BE2C (cell line): ENCODE measurements at regions not wholly inside any gene's neighbourhood (a gene's known extent, or its start where the extent isn't known, plus 50 kb on each side); places are given as distances from the start of the nearest gene placed in this dataset.

Experiments used
- DNase-seq: peaks from one replicate; pipeline ENCODE4 v3.0.0-alpha.2; 2020
- H3K27me3 ChIP-seq: fragments of 250-450 bp; sonication (Bioruptor Pico); 2 replicates; pipeline ENCODE4 v1.5.1; 2020; ENCODE audit warnings: mild to moderate bottlenecking
- H3K36me3 ChIP-seq: fragments of 250-450 bp; sonication (Bioruptor Pico); 2 replicates; pipeline ENCODE4 v1.5.1; 2020; ENCODE audit warnings: mild to moderate bottlenecking
- H3K4me1 ChIP-seq: fragments of 250-450 bp; sonication (Bioruptor Pico); 2 replicates; pipeline ENCODE4 v1.5.1; 2020
- H3K4me3 ChIP-seq: 2 replicates; pipeline ENCODE4 v1.5.1; 2011; ENCODE audit warnings: low read depth, low read length
- H3K9me3 ChIP-seq: fragments of 250-450 bp; sonication (Bioruptor Pico); 2 replicates; pipeline ENCODE4 v1.5.1; 2020
- TF ChIP-seq, protein P1 (sequence below): IDR thresholded peaks from 2 replicates; pipeline ENCODE4 v1.5.1; 2012; ENCODE audit warnings: mild to moderate bottlenecking, low read depth, low read length

DNA sequence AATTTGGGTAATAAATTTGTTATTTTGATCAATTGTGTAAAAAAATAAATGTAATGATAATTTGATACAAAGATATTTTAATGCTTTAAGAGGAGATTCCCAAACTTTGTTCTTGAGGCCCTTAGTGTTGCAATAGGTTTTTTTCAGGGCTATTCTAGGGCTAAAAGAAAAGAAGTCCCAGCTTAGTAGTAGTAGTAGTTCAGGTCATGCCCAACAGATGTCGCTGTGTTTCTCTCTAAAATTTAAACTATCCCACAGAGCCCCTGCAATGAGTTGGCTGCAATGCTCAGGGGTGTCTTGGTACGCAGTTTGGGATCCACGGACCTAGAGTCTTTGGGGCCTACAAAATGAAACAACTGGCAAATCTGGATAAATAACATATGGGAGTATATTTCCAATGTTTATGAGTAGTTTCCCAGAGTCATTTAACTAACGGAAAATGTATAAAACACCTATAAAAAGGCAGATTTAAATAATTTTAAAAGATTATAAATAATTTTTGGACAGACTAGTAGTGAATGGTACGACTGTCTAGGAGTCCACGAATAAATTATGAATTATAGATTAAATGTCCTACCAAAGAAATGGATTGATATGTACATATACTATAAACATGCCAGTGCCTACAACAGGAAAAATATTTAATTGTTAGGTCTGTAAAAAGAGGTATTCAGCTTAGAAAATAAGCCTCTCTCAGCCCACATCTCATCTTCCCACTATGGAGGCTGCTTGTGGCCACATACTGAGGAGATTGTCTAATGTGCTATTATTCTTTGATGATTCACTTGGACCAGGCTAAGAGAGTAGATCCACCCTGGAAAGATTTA, 228.5 kb upstream of the PMFBP1 start:
- no peak overlapping the region for H3K4me3 ChIP-seq
- H3K27me3 ChIP-seq, result no peaks in the 10 kb centered on the region
- TF ChIP-seq, protein P1, sequence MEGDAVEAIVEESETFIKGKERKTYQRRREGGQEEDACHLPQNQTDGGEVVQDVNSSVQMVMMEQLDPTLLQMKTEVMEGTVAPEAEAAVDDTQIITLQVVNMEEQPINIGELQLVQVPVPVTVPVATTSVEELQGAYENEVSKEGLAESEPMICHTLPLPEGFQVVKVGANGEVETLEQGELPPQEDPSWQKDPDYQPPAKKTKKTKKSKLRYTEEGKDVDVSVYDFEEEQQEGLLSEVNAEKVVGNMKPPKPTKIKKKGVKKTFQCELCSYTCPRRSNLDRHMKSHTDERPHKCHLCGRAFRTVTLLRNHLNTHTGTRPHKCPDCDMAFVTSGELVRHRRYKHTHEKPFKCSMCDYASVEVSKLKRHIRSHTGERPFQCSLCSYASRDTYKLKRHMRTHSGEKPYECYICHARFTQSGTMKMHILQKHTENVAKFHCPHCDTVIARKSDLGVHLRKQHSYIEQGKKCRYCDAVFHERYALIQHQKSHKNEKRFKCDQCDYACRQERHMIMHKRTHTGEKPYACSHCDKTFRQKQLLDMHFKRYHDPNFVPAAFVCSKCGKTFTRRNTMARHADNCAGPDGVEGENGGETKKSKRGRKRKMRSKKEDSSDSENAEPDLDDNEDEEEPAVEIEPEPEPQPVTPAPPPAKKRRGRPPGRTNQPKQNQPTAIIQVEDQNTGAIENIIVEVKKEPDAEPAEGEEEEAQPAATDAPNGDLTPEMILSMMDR, result peak; percentile 88
- DNase-seq, result peak; percentile 51
- H3K9me3 ChIP-seq, result no peaks in the 10 kb centered on the region
- H3K4me1 ChIP-seq, result no peaks in the 10 kb centered on the region; the same call in 1 of the 2 replicates
- no peaks in the 10 kb centered on the region for H3K36me3 ChIP-seq

DNA sequence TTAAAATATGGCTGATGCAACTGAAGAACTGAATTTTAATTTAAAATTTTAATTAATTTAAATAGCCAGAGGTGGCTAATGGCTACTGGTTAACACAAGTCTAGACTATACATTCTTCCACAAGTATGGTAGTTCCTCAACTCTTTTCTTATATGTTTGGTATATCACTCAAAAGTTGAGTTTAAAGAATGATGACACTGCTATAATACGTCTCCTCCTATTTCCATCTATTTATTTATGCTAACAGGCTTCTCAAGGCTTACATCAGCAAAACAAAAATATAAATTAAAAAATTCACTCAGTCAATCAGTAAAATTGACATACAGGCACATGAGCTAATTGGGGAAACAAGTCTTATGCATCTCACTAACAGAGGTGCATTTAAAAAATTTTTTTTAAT, 227.9 kb upstream of the PMFBP1 start:
- H3K4me3 ChIP-seq, result no peak overlapping the region
- H3K36me3 ChIP-seq, result no peaks in the 10 kb centered on the region
- TF ChIP-seq, protein P1, result no peak
- no peaks in the 10 kb centered on the region for H3K9me3 ChIP-seq
- H3K27me3 ChIP-seq, result no peaks in the 10 kb centered on the region
- DNase-seq, result no peak
- no peaks in the 10 kb centered on the region; the same call in 1 of the 2 replicates for H3K4me1 ChIP-seq

DNA sequence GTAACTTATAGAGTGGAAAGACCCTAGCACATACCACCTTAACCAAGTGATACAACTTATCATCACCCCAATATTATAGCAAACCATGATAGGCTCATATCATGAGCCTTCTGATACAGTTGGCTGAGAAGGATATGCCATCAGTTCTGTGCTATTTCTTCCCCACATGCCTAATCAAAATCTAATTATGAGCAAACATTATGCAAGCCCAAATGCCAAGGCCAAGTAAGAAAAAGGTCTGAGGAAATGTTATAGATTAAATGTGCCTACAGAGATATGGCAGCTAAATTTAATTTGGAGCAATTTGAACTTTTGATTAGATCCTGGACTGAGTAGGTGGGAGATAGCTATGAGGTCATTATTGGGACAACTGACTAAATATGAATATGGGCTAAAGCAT, 225.9 kb upstream of the PMFBP1 start:
- Histone ChIP-seq H3K27me3 (no peaks in the 10 kb centered on the region), H3K36me3 (no peaks in the 10 kb centered on the region), H3K4me3 (no peak overlapping the region), H3K4me1 (no peaks in the 10 kb centered on the region; the same call in 1 of the 2 replicates), H3K9me3 (no peaks in the 10 kb centered on the region)
- TF ChIP-seq, protein P1, result no peak
- no peak for DNase-seq

DNA sequence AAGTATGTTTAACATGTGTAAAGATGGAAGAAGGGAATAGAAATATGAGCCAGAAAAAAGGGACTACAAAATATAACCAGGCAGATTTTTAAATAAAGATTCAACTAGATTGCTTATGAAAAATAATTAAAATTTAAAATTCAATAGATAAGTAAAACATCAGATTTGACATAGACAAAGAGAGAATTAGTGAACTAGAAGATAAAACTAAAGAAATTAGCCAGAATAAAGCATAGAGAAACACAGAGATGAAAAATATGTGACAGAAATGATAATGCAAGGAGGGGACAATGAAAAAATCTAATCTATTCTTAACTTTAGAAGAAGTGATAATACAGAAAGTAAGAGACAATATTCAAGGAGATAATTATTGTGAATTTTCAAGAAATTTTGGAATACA, 222.6 kb upstream of the PMFBP1 start:
- Histone ChIP-seq H3K4me3 (no peak overlapping the region), H3K4me1 (no peaks in the 10 kb centered on the region; the same call in 1 of the 2 replicates), H3K27me3 (no peaks in the 10 kb centered on the region), H3K36me3 (no peaks in the 10 kb centered on the region), H3K9me3 (no peaks in the 10 kb centered on the region)
- DNase-seq, result no peak
- TF ChIP-seq, protein P1, result no peak

DNA sequence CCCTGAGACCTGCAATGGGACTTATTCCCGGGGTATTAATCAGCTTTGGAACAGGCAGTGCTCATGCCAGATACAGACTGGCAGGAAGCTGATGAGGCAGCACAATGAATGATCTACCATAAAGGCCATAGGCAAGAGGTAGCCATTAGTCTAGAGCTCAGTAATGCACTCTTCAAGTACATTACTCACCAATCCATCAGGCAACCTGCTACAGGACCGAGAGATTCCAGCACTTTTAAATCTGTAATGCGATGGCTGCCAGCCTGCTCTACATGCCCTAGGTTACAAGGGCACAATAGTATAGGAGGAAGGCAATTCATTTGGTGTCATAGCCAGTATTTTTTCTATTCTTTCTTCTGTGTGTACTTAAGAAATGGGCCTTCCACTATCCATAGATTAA, 217.8 kb upstream of the PMFBP1 start:
- no peak overlapping the region for H3K4me3 ChIP-seq
- no peaks in the 10 kb centered on the region for H3K9me3 ChIP-seq
- H3K36me3 ChIP-seq, result no peaks in the 10 kb centered on the region
- no peaks in the 10 kb centered on the region for H3K4me1 ChIP-seq
- TF ChIP-seq, protein P1, result no peak
- no peak for DNase-seq
- no peaks in the 10 kb centered on the region for H3K27me3 ChIP-seq

DNA sequence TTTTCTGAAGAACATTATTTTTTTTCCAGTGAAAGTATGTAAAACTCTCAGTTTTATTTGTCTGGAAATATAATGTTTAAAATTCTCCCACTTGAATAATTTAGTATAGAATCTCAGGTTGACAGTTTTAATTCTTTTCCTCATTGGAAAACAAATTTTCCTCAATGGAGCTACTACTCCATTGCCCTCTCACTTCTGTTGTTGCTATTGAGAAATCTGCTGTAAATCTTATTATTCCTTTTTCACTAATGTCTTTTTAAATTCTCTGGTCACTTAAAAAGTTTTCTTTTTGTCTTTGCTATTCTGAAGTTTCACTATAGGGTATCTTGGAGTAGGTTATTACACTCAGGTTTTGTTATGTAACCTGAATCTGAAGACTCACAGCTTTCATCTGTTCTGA, 216.1 kb upstream of the PMFBP1 start:
- Histone ChIP-seq H3K4me1 (no peaks in the 10 kb centered on the region), H3K9me3 (no peaks in the 10 kb centered on the region), H3K27me3 (no peaks in the 10 kb centered on the region), H3K36me3 (no peaks in the 10 kb centered on the region), H3K4me3 (no peak overlapping the region)
- DNase-seq, result no peak
- TF ChIP-seq, protein P1, result no peak
